ENCODE measurements at regions not wholly inside any gene's neighbourhood (a gene's known extent, or its start where the extent isn't known, plus 50 kb on each side); places are given as distances from the start of the nearest gene placed in this dataset.

DNA sequence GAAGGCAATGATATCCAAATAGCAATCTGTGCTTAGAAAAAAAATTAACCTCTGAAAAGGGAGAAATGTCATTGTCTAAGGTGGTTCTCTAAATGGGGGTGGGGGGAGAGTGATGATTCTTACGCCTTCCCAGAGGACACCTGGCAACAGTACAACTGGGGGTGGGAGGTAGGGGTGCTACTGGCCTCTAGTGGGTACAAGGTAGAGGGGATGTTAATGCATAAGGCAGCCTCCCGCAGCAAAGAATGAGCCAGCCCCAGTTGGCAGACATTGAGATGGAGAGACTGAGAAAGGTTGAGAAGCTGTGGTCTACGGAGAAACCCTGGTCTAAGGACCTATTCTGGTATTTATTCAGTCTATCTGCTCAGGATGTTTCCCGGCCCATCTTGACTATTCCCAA lies 472.2 kb upstream of the RUNX1 start:
- ChIA-PET POLR2A (no interaction called here), CTCF (no interaction called here)
- no peaks in the 10 kb centered on the region for H4K20me1 ChIP-seq (ENCODE audit: insufficient read depth)
- 71% methylated on average over 4 of the region's 4 CpGs for WGBS (ENCODE audit: low lambda C conversion rate)
- no peak overlapping the region for H3K27ac ChIP-seq (ENCODE audit: low read depth in 2 of 2, low read length in 1 of 2)
- no peak for DNase-seq
- H3K79me2 ChIP-seq (ENCODE audit: insufficient read depth), result no peaks in the 10 kb centered on the region
- TF ChIP-seq GABPA (IDR thresholded peaks at IDR 0.05; ENCODE audit: low read depth), result no peak
- no peak for TF ChIP-seq FOSL2 (IDR thresholded peaks at IDR 0.05; ENCODE audit: borderline replicate concordance, low read depth)
- TF ChIP-seq GATA2 (CRISPR knock-in tag; IDR thresholded peaks at IDR 0.05), result no peak
- no peak for TF ChIP-seq NRF1 (IDR thresholded peaks at IDR 0.05; ENCODE audit: low read depth, low read length)
- no peak for TF ChIP-seq YY1 (IDR thresholded peaks at IDR 0.05; ENCODE audit: low read depth)
- TF ChIP-seq IRF3 (IDR thresholded peaks at IDR 0.05; ENCODE audit: low read depth, low read length), result no peak
- no peak for TF ChIP-seq EP300 (IDR thresholded peaks at IDR 0.05; ENCODE audit: borderline replicate concordance in 1 of 2, low read depth in 1 of 2, low read length in 1 of 2)
- no peak for TF ChIP-seq RCOR1 (IDR thresholded peaks at IDR 0.05; ENCODE audit: low read length)
- no peak for TF ChIP-seq RAD21 (IDR thresholded peaks at IDR 0.05; ENCODE audit: low read length)
- no peak for TF ChIP-seq USF2 (IDR thresholded peaks at IDR 0.05; ENCODE audit: borderline replicate concordance, low read depth, low read length)
- no peak for TF ChIP-seq MXI1 (IDR thresholded peaks at IDR 0.05; ENCODE audit: low read depth, low read length)
- no peak for TF ChIP-seq FOXM1 (IDR thresholded peaks at IDR 0.05; ENCODE audit: low read depth)
- TF ChIP-seq FOXJ3 (CRISPR knock-in tag; IDR thresholded peaks at IDR 0.05), result no peak
- TF ChIP-seq ELF1 (IDR thresholded peaks at IDR 0.05), result no peak
- no peak for TF ChIP-seq SMC3 (IDR thresholded peaks at IDR 0.05; ENCODE audit: low read depth, low read length)
- TF ChIP-seq RFX5 (IDR thresholded peaks at IDR 0.05; ENCODE audit: low read length), result no peak
- TF ChIP-seq CTCF (IDR thresholded peaks at IDR 0.05), result no peak
- TF ChIP-seq CHD2 (IDR thresholded peaks at IDR 0.05; ENCODE audit: low read length, partially characterized antibody), result no peak
- no peak for TF ChIP-seq SIN3A (IDR thresholded peaks at IDR 0.05; ENCODE audit: borderline replicate concordance, low read depth, low read length)
- TF ChIP-seq REST (IDR thresholded peaks at IDR 0.05; ENCODE audit: low read depth, low read length), result no peak
- no peak overlapping the region for H2AFZ ChIP-seq (ENCODE audit: low read depth)
- H3F3A ChIP-seq (replicated peaks; ENCODE audit: insufficient read depth), result no peaks in the 10 kb centered on the region
- no peaks in the 10 kb centered on the region for H3K36me3 ChIP-seq (replicated peaks in 1 of 2; ENCODE audit: control insufficient read depth in 1 of 2, insufficient read depth in 2 of 2, low read length in 1 of 2)
- H3K9ac ChIP-seq, result no peak overlapping the region
- no peaks in the 10 kb centered on the region for H3K4me1 ChIP-seq (ENCODE audit: control insufficient read depth in 1 of 2, insufficient read depth in 2 of 2, low read depth in 1 of 2, low read length in 1 of 2)
- H3K9me3 ChIP-seq, result no peaks in the 10 kb centered on the region
- no peaks in the 10 kb centered on the region for H3K9me2 ChIP-seq
- no peak overlapping the region for H3K4me3 ChIP-seq (ENCODE audit: low read depth in 2 of 2, low read length in 1 of 2)
- no peaks in the 10 kb centered on the region for H3K27me3 ChIP-seq (ENCODE audit: insufficient read depth)
- H3K4me2 ChIP-seq, result no peak overlapping the region

Data from SK-N-SH (cell line).